ENCODE measurements at regions not wholly inside any gene's neighbourhood (a gene's known extent, or its start where the extent isn't known, plus 50 kb on each side); places are given as distances from the start of the nearest gene placed in this dataset.

GRCh38 chr11:80948781-80949180 is 1508.0 kb upstream of the TENM4 start:
- TF ChIP-seq EGR1 (IDR thresholded peaks at IDR 0.05) = no peak
- TF ChIP-seq ZBTB7A (IDR thresholded peaks at IDR 0.05; ENCODE audit: low read depth) = no peak
- no peak for TF ChIP-seq NFIC (IDR thresholded peaks at IDR 0.05)
- TF ChIP-seq RAD21 (IDR thresholded peaks at IDR 0.05; ENCODE audit: low read depth) = no peak
- TF ChIP-seq MAX (IDR thresholded peaks at IDR 0.05) = no peak
- no peak for TF ChIP-seq TEAD4 (IDR thresholded peaks at IDR 0.05)
- TF ChIP-seq TCF12 (IDR thresholded peaks at IDR 0.05; ENCODE audit: low read depth) = no peak
- no peak for TF ChIP-seq CEBPB (IDR thresholded peaks at IDR 0.05)
- TF ChIP-seq EP300 (IDR thresholded peaks at IDR 0.05; ENCODE audit: borderline replicate concordance) = no peak
- no peak for TF ChIP-seq TAF1 (IDR thresholded peaks at IDR 0.05; ENCODE audit: low read depth)
- no peak for TF ChIP-seq USF1 (IDR thresholded peaks at IDR 0.05)
- TF ChIP-seq FOXM1 (IDR thresholded peaks at IDR 0.05; ENCODE audit: borderline replicate concordance, low read depth) = no peak
- no peak for TF ChIP-seq YY1 (IDR thresholded peaks at IDR 0.05; ENCODE audit: low read depth)
- no peak for TF ChIP-seq REST (IDR thresholded peaks at IDR 0.05; ENCODE audit: low read depth)
- TF ChIP-seq CREB1 (IDR thresholded peaks at IDR 0.05; ENCODE audit: low read depth) = no peak

- no peak for TF ChIP-seq REST (IDR thresholded peaks at IDR 0.05; ENCODE audit: low read depth)
- TF ChIP-seq MAX (IDR thresholded peaks at IDR 0.05) = no peak
- no peak for TF ChIP-seq EP300 (IDR thresholded peaks at IDR 0.05; ENCODE audit: borderline replicate concordance)
Measured at GRCh38 chr11:80944758-80945157, 1503.9 kb upstream of the TENM4 start.

- TF ChIP-seq TCF12 (IDR thresholded peaks at IDR 0.05; ENCODE audit: low read depth) (no peak), TEAD4 (IDR thresholded peaks at IDR 0.05) (no peak), MAX (IDR thresholded peaks at IDR 0.05) (no peak), ZBTB7A (IDR thresholded peaks at IDR 0.05; ENCODE audit: low read depth) (no peak), EGR1 (IDR thresholded peaks at IDR 0.05) (no peak), CEBPB (IDR thresholded peaks at IDR 0.05) (no peak), EP300 (IDR thresholded peaks at IDR 0.05; ENCODE audit: borderline replicate concordance) (no peak), CREB1 (IDR thresholded peaks at IDR 0.05; ENCODE audit: low read depth) (no peak), RAD21 (IDR thresholded peaks at IDR 0.05; ENCODE audit: low read depth) (no peak), FOXM1 (IDR thresholded peaks at IDR 0.05; ENCODE audit: borderline replicate concordance, low read depth) (no peak), YY1 (IDR thresholded peaks at IDR 0.05; ENCODE audit: low read depth) (no peak), USF1 (IDR thresholded peaks at IDR 0.05) (no peak), TAF1 (IDR thresholded peaks at IDR 0.05; ENCODE audit: low read depth) (no peak), REST (IDR thresholded peaks at IDR 0.05; ENCODE audit: low read depth) (no peak), NFIC (IDR thresholded peaks at IDR 0.05) (no peak)
Measured at GRCh38 chr11:80943226-80943625, 1502.4 kb upstream of the TENM4 start.

- TF ChIP-seq TAF1 (IDR thresholded peaks at IDR 0.05; ENCODE audit: low read depth) (no peak), TEAD4 (IDR thresholded peaks at IDR 0.05) (no peak), REST (IDR thresholded peaks at IDR 0.05; ENCODE audit: low read depth) (no peak), USF1 (IDR thresholded peaks at IDR 0.05) (no peak), EP300 (IDR thresholded peaks at IDR 0.05; ENCODE audit: borderline replicate concordance) (no peak), FOXM1 (IDR thresholded peaks at IDR 0.05; ENCODE audit: borderline replicate concordance, low read depth) (no peak)
Measured at GRCh38 chr11:80937842-80938241, 1497.0 kb upstream of the TENM4 start.

Measured in Ishikawa (cell line).